IPS-18c (cell line): ENCODE measurements at regions not wholly inside any gene's neighbourhood (a gene's known extent, or its start where the extent isn't known, plus 50 kb on each side); places are given as distances from the start of the nearest gene placed in this dataset.
"Not testable (repeated sequence)": the region's sequence is repeated elsewhere in the genome, so short reads cannot be mapped to it uniquely, and the experiment has no call there.

ENCODE experiments used
- H3K4me3 ChIP-seq: 2 replicates; pipeline ENCODE4 v1.7.0; 2013; ENCODE audit warnings: low read depth, mild to moderate bottlenecking, low read length, moderate library complexity; ENCODE audit not compliant: insufficient read depth
- H3K9me3 ChIP-seq: one replicate; pipeline ENCODE4 v1.6.1; 2013; ENCODE audit warnings: mild to moderate bottlenecking, low read length, moderate library complexity; ENCODE audit not compliant: control insufficient read depth, insufficient read depth

DNA sequence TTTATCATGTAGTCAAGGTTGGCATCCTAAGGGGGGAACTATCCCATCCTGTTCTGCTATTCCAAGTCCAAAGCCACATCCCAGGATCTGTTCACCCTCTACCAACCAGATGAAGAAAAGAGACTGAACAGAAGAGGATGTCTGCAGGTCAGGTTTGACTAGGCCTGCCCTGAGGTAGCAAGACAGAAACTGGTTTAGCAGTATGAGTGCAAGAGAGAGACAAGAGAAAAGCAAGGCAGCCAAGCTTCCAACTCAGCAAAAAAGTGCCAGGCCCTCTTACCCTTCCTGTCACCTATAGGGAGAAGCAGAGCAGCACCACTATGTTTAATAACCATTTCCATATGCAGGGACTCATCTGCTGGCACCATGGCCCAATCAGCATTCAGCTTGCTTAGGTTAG, 320.8 kb upstream of the DUSP10 start:
- Histone ChIP-seq H3K9me3 (no peaks in the 10 kb centered on the region), H3K4me3 (no peak overlapping the region)

DNA sequence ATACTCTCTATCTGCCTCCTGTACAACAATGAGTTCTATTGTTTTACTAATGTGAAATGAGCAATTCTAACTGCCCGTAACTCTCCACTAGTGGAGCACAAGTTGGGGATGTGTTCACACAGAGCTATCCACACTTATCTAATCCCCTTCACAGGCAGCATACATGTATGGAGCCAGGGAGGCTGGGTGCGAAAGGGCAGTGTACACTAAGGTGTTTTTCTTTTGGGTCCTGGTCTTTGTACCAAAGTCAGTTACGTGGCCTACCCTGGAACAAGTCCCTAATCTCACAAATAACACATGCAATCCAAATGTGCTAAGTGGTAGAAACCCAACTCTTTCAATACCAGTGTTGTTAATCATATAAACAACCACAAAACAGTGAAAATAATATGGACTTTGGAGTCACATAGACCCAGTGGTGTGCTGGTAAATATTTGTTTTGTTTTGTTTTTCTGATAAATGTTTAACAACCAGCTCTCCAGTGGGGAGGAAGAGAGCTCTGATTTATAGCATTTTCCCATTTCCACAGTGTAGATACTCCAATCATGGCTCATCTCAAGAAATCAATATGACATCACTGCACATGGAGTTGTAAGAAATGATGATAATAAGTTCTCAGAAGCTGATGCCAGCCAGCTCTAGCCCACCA, 319.9 kb upstream of the DUSP10 start:
- no peaks in the 10 kb centered on the region for H3K9me3 ChIP-seq

GRCh38 chr1:222060210-222060916, 318.5 kb upstream of the DUSP10 start:
- H3K4me3 ChIP-seq = no peak overlapping the region
- H3K9me3 ChIP-seq = no peaks in the 10 kb centered on the region

More for the DNA sequence above, 319.9 kb upstream of the DUSP10 start:
- H3K4me3 ChIP-seq = no peak overlapping the region

DNA sequence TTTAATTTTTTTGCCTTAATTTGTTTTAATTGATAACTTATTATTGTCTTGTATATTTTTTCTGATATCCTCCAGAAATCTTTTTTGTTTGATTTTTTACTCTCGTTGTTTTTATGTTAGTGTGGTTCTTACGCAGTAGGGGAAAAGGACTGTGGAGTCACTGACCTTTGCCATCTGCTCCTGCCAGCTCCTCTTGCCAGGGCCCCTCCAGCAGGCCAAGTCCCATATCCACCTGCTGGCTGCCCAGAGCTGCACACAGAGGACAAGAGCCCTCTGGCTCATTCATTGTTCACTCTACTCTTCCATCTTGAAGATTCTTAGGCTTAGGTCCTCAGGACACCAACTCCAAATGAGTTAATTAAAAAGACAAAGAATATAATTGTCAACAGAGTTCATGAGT, 316.4 kb upstream of the DUSP10 start:
- no peaks in the 10 kb centered on the region for H3K9me3 ChIP-seq
- H3K4me3 ChIP-seq = no peak overlapping the region

GRCh38 chr1:222057162-222057561, 315.3 kb upstream of the DUSP10 start:
- H3K9me3 ChIP-seq = no peaks in the 10 kb centered on the region
- no peak overlapping the region for H3K4me3 ChIP-seq

GRCh38 chr1:222054416-222054815, 312.5 kb upstream of the DUSP10 start:
- Histone ChIP-seq H3K4me3 (no peak overlapping the region), H3K9me3 (no peaks in the 10 kb centered on the region)

GRCh38 chr1:222053790-222054294, 312.0 kb upstream of the DUSP10 start:
- Histone ChIP-seq H3K4me3 (no peak overlapping the region), H3K9me3 (no peaks in the 10 kb centered on the region)

DNA sequence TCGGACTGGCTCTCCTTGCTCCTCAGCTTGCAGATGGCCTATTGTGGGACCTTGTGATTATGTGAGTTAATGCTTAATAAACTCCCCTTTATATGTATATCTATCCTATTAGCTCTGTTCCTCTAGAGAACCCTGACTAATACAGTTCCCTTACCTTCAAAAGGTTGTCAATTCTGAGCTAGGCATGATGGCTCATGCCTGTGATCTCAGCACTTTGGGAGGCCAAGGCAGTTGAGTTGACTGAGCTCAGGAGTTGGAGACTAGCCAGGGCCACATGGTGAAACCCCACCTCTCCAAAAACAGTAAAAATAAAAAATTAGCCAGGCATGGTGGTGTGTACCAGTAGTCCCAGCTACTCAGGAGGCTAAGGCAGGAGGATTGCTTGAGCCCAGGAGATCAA, 309.4 kb upstream of the DUSP10 start:
- not testable (repeated sequence) for H3K4me3 ChIP-seq

GRCh38 chr1:222049661-222050060, 307.8 kb upstream of the DUSP10 start:
- not testable (repeated sequence) for H3K9me3 ChIP-seq, H3K4me3 ChIP-seq

More for the DNA sequence above, 309.4 kb upstream of the DUSP10 start:
- H3K9me3 ChIP-seq = not testable (repeated sequence)

DNA sequence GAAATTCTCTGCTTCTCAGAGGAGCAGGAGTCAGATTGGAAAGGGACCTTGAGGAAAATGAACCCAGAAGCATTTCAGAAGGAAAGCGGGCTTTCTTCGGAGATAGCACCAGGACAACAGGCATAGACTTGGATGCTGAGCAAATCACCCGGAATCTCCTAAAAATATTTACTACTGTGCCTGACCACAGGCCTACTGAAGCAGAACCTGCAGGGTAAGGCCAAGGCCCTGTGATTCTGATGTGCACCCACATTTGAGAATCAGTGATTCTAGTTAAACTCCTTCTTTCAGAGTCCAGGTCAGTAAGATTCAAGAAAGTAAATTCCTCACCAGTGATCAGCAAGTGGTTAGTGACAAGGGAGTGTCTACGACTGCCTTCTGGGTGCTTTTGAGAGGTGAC, 307.3 kb upstream of the DUSP10 start:
- no peak overlapping the region for H3K4me3 ChIP-seq
- no peaks in the 10 kb centered on the region for H3K9me3 ChIP-seq

GRCh38 chr1:222048094-222048595, 306.3 kb upstream of the DUSP10 start:
- Histone ChIP-seq H3K4me3 (no peak overlapping the region), H3K9me3 (no peaks in the 10 kb centered on the region)

GRCh38 chr1:222047366-222047765, 305.5 kb upstream of the DUSP10 start:
- H3K9me3 ChIP-seq = no peaks in the 10 kb centered on the region
- H3K4me3 ChIP-seq = no peak overlapping the region

- H3K4me3 ChIP-seq = no peak overlapping the region
- H3K9me3 ChIP-seq = no peaks in the 10 kb centered on the region
Measured at GRCh38 chr1:222046684-222047263, 304.9 kb upstream of the DUSP10 start.

- H3K4me3 ChIP-seq = no peak overlapping the region
- no peaks in the 10 kb centered on the region for H3K9me3 ChIP-seq
Measured at GRCh38 chr1:222045786-222046185, 303.9 kb upstream of the DUSP10 start.

DNA sequence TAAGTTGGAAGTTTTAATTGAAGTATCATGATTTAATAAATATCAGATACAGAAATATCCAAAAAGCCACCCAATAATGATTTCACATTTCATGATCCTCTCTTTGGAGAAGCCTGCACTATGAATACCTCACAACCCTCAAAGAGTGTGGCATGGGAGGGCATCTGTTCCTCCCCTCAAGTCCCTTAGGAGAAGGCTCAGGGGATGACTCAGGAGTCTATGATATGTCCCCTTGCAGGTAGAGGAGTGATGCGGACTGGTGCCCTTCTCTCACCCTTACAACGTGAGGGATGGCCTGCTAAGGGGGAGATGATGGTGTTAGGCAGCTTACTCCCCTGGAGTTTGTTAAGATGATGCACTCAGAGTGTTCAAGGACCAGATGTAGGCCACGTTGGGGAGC, 303.3 kb upstream of the DUSP10 start:
- H3K9me3 ChIP-seq = no peaks in the 10 kb centered on the region
- no peak overlapping the region for H3K4me3 ChIP-seq

- Histone ChIP-seq H3K4me3 (no peak overlapping the region), H3K9me3 (no peaks in the 10 kb centered on the region)
Measured at GRCh38 chr1:222043444-222044292, 301.8 kb upstream of the DUSP10 start.

- Histone ChIP-seq H3K9me3 (no peaks in the 10 kb centered on the region), H3K4me3 (no peak overlapping the region)
Measured at GRCh38 chr1:222042120-222042519, 300.2 kb upstream of the DUSP10 start.
